ENCODE measurements at regions not wholly inside any gene's neighbourhood (a gene's known extent, or its start where the extent isn't known, plus 50 kb on each side); places are given as distances from the start of the nearest gene placed in this dataset.

GRCh38 chr14:51396222-51396815, 156.3 kb downstream of the TMX1 start:
- no peak overlapping the region for H3K4me3 ChIP-seq (ENCODE audit: low read depth, low read length)

GRCh38 chr14:51398898-51399297, 158.9 kb downstream of the TMX1 start:
- no peak for TF ChIP-seq CTCF (IDR thresholded peaks at IDR 0.05; ENCODE audit: borderline replicate concordance, insufficient read depth, low read depth, low read length)

More at GRCh38 chr14:51396222-51396815, 156.3 kb downstream of the TMX1 start:
- TF ChIP-seq CTCF (IDR thresholded peaks at IDR 0.05; ENCODE audit: borderline replicate concordance, insufficient read depth, low read depth, low read length), result no peak

GRCh38 chr14:51400139-51400538, 160.1 kb downstream of the TMX1 start:
- no peak for TF ChIP-seq CTCF (IDR thresholded peaks at IDR 0.05; ENCODE audit: borderline replicate concordance, insufficient read depth, low read depth, low read length)
- no peak overlapping the region for H3K4me3 ChIP-seq (ENCODE audit: low read depth, low read length)

More at GRCh38 chr14:51398898-51399297, 158.9 kb downstream of the TMX1 start:
- H3K4me3 ChIP-seq (ENCODE audit: low read depth, low read length), result no peak overlapping the region

- H3K4me3 ChIP-seq (ENCODE audit: low read depth, low read length), result no peak overlapping the region
- no peak for TF ChIP-seq CTCF (IDR thresholded peaks at IDR 0.05; ENCODE audit: borderline replicate concordance, insufficient read depth, low read depth, low read length)
Measured at GRCh38 chr14:51401272-51401671, 161.2 kb downstream of the TMX1 start.

GRCh38 chr14:51401756-51402155, 161.7 kb downstream of the TMX1 start:
- no peak overlapping the region for H3K4me3 ChIP-seq (ENCODE audit: low read depth, low read length)
- TF ChIP-seq CTCF (IDR thresholded peaks at IDR 0.05; ENCODE audit: borderline replicate concordance, insufficient read depth, low read depth, low read length), result no peak

- H3K4me3 ChIP-seq (ENCODE audit: low read depth, low read length), result no peak overlapping the region
- no peak for TF ChIP-seq CTCF (IDR thresholded peaks at IDR 0.05; ENCODE audit: borderline replicate concordance, insufficient read depth, low read depth, low read length)
Measured at GRCh38 chr14:51410897-51411296, 170.8 kb downstream of the TMX1 start.

- H3K4me3 ChIP-seq (ENCODE audit: low read depth, low read length), result no peak overlapping the region
- TF ChIP-seq CTCF (IDR thresholded peaks at IDR 0.05; ENCODE audit: borderline replicate concordance, insufficient read depth, low read depth, low read length), result no peak
Measured at GRCh38 chr14:51419685-51420084, 179.6 kb downstream of the TMX1 start.

Measured in GM12875 (cell line).